PC-9 (cell line): ENCODE measurements at regions not wholly inside any gene's neighbourhood (a gene's known extent, or its start where the extent isn't known, plus 50 kb on each side); places are given as distances from the start of the nearest gene placed in this dataset.

Experiments
- BruUV-seq: library from RNA; stranded (reverse); fragments of 400-500 nt; replicated peaks from 2 replicates; lab custom pipeline; 2021; lab: Mats Ljungman, UMichigan
- CTCF ChIA-PET: fragments of 300-600 bp; sonication (Branson Sonifier 250); formaldehyde crosslinking; loops from one replicate; lab custom pipeline; 2022; ENCODE audit warnings: antibody characterized with exemption; lab: Charles Lee
- POLR2A ChIA-PET: fragments of 300-600 bp; sonication (Branson Sonifier 250); formaldehyde crosslinking; loops from one replicate; lab custom pipeline; 2022; ENCODE audit warnings: antibody characterized with exemption; ENCODE audit not compliant: unreplicated experiment; lab: Charles Lee
- DNase-seq, 2 experiments: peaks; one replicate each; pipeline versions ENCODE4 v3.0.0 to v3.0.0-alpha.2; 2015 to 2022; ENCODE audit warnings: mixed read lengths in 1 of 2
- H2AFZ ChIP-seq: fragments of 200-600 bp; sonication (generic); 2 replicates; pipeline ENCODE4 v1.8.1; 2017; ENCODE audit warnings: antibody characterized with exemption
- H3F3A ChIP-seq: fragments of 200-600 bp; sonication (generic); 2 replicates; pipeline ENCODE4 v1.8.1; 2017; ENCODE audit warnings: antibody characterized with exemption, mild to moderate bottlenecking, low read depth; ENCODE audit not compliant: insufficient read depth
- H3K27ac ChIP-seq: fragments of 200-600 bp; sonication (generic); 2 replicates; pipeline ENCODE4 v1.6.1; 2016; ENCODE audit warnings: mixed run types
- H3K27me3 ChIP-seq: fragments of 200-600 bp; sonication (generic); 2 replicates; pipeline ENCODE4 v1.6.1; 2016; ENCODE audit warnings: low read depth, mixed run types; ENCODE audit not compliant: insufficient read depth
- H3K36me3 ChIP-seq: fragments of 200-600 bp; sonication (generic); 2 replicates; pipeline ENCODE4 v1.6.1; 2016; ENCODE audit warnings: low read depth, mixed run types
- H3K4me1 ChIP-seq: fragments of 200-600 bp; sonication (generic); replicated peaks from 2 replicates; pipeline ENCODE4 v1.6.1; 2016; ENCODE audit warnings: mixed run types; ENCODE audit not compliant: insufficient read depth
- H3K4me2 ChIP-seq: fragments of 200-600 bp; sonication (generic); 2 replicates; pipeline ENCODE4 v1.6.1; 2017; ENCODE audit warnings: mixed run types
- H3K4me3 ChIP-seq: fragments of 200-600 bp; sonication (generic); 2 replicates; pipeline ENCODE4 v1.6.1; 2016; ENCODE audit warnings: mixed run types
- H3K79me2 ChIP-seq: fragments of 200-600 bp; sonication (generic); 2 replicates; pipeline ENCODE4 v1.6.1; 2017; ENCODE audit warnings: low read depth, mixed run types
- H3K9me2 ChIP-seq: fragments of 200-600 bp; sonication (generic); 2 replicates; pipeline ENCODE4 v1.8.1; 2017; ENCODE audit warnings: mild to moderate bottlenecking; ENCODE audit not compliant: insufficient read depth
- H3K9me3 ChIP-seq: fragments of 200-600 bp; sonication (generic); 2 replicates; pipeline ENCODE4 v1.8.1; 2016; ENCODE audit warnings: low read depth; ENCODE audit not compliant: insufficient read depth
- H4K20me1 ChIP-seq: fragments of 200-600 bp; sonication (generic); 2 replicates; pipeline ENCODE4 v1.8.1; 2017; ENCODE audit not compliant: insufficient read depth
- CTCF ChIP-seq: fragments of 200-600 bp; sonication (generic); conservative IDR thresholded peaks from 2 replicates; pipeline ENCODE4 v1.6.1; 2017; ENCODE audit warnings: mixed run types, antibody characterized with exemption, mild to moderate bottlenecking, moderate library complexity
- EZH2 ChIP-seq: fragments of 200-600 bp; sonication (generic); IDR thresholded peaks from 2 replicates; pipeline ENCODE4 v1.8.0; 2017; ENCODE audit warnings: antibody characterized with exemption, low read depth
- intact Hi-C: fragments of 100-400 bp; cut with micrococcal nuclease; formaldehyde crosslinking; loops from one replicate; pipeline ENCODE4 v1.10.0; 2022; ENCODE audit not compliant: unreplicated experiment

GRCh38 chr15:31444844-31445243 lies 118.2 kb downstream of the KLF13 start:
- no peaks in the 10 kb centered on the region for H4K20me1 ChIP-seq
- no peak for DNase-seq
- H3K4me2 ChIP-seq, result no peak overlapping the region
- TF ChIP-seq CTCF, result no peak
- no peak for TF ChIP-seq EZH2
- no peak overlapping the region for H3K4me3 ChIP-seq
- CTCF ChIA-PET, result no interaction called here
- no peaks in the 10 kb centered on the region for H3K27me3 ChIP-seq
- no peaks in the 10 kb centered on the region for H3K9me2 ChIP-seq
- no TSS peak for BruUV-seq
- H3K9me3 ChIP-seq, result no peaks in the 10 kb centered on the region
- POLR2A ChIA-PET, result no interaction called here
- H3F3A ChIP-seq, result no peaks in the 10 kb centered on the region
- H2AFZ ChIP-seq, result no peak overlapping the region
- H3K27ac ChIP-seq, result no peak overlapping the region
- H3K79me2 ChIP-seq, result no peaks in the 10 kb centered on the region
- H3K36me3 ChIP-seq, result no peaks in the 10 kb centered on the region
- H3K4me1 ChIP-seq, result no peaks in the 10 kb centered on the region
- intact Hi-C loops, result no loop called here

DNA sequence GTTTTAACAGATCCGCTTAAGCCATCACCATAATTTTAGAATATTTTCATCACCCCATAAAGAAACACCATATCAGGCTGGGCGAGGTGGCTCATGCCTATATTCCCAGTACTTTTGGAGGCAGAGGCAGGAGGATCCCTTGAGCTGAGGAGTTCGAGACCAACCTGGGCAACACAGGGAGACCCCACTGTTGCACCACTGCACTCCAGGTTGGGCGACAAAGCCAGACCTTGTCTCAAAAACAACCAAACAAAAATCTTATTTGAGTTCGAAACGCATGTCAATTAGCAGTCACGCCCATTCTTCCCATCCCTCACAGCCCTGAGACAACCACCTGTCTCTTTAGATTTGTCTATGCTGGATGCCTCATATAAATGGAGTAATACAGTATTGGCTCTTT lies 119.9 kb downstream of the KLF13 start:
- Histone ChIP-seq H3F3A (no peaks in the 10 kb centered on the region), H3K4me3 (no peak overlapping the region), H3K36me3 (no peaks in the 10 kb centered on the region), H2AFZ (no peak overlapping the region), H3K4me2 (no peak overlapping the region), H3K79me2 (no peaks in the 10 kb centered on the region), H3K9me3 (no peaks in the 10 kb centered on the region), H4K20me1 (no peaks in the 10 kb centered on the region), H3K4me1 (no peaks in the 10 kb centered on the region), H3K27ac (no peak overlapping the region), H3K9me2 (no peaks in the 10 kb centered on the region), H3K27me3 (peaks cover 6% of the 10 kb centered on the region; the same call in 1 of the 2 replicates)
- no TSS peak for BruUV-seq
- CTCF ChIA-PET, result no interaction called here
- no peak for DNase-seq
- POLR2A ChIA-PET, result no interaction called here
- intact Hi-C loops, result no loop called here
- no peak for TF ChIP-seq EZH2
- TF ChIP-seq CTCF, result no peak

GRCh38 chr15:31447931-31448634 lies 121.4 kb downstream of the KLF13 start:
- Histone ChIP-seq H3K4me2 (no peak overlapping the region), H4K20me1 (no peaks in the 10 kb centered on the region), H3K4me3 (no peak overlapping the region), H3K9me2 (no peaks in the 10 kb centered on the region), H3K36me3 (no peaks in the 10 kb centered on the region), H2AFZ (no peak overlapping the region), H3F3A (no peaks in the 10 kb centered on the region), H3K27me3 (peaks cover 15% of the 10 kb centered on the region), H3K79me2 (no peaks in the 10 kb centered on the region), H3K27ac (no peak overlapping the region), H3K9me3 (no peaks in the 10 kb centered on the region), H3K4me1 (no peaks in the 10 kb centered on the region)
- CTCF ChIA-PET, result no interaction called here
- no TSS peak for BruUV-seq
- POLR2A ChIA-PET, result no interaction called here
- DNase-seq, result no peak
- intact Hi-C loops, result no loop called here
- TF ChIP-seq CTCF (no peak), EZH2 (no peak)
